ENCODE measurements at regions not wholly inside any gene's neighbourhood (a gene's known extent, or its start where the extent isn't known, plus 50 kb on each side); places are given as distances from the start of the nearest gene placed in this dataset.
"Not testable (repeated sequence)": the region's sequence is repeated elsewhere in the genome, so short reads cannot be mapped to it uniquely, and the experiment has no call there.

DNA sequence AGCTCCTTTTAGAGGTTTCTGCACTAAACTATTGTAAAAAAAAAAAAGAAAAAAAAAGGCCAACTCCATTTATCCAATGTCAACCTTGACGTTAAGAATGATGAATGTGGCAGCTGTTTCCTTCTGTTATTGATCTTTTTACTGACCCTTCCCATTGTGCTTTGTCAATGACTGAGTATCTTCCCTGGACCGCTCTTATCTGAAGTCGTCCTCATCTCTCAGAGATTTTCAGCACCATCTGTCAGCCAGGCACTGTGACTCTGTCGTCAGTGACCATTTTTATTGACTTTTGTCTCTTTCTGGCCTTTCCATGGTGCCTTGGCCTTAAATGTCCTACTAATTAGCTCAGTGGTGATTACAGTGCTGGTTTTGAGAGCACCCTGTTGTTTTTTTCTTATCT, 1535.7 kb downstream of the SPATA31A7 start:
- no CpG with 5 or more reads among the region's 4 CpGs for WGBS (ENCODE audit: missing lambda C conversion rate)
- POLR2A ChIA-PET; H3K4me1 ChIP-seq; DNase-seq (ENCODE audit: low read depth in 1 of 2, low spot score in 1 of 2); H3K27ac ChIP-seq; H3K4me2 ChIP-seq; ATAC-seq; H3K9me3 ChIP-seq; H3K4me3 ChIP-seq; FAIRE-seq; CTCF ChIA-PET: not testable (repeated sequence)

DNA sequence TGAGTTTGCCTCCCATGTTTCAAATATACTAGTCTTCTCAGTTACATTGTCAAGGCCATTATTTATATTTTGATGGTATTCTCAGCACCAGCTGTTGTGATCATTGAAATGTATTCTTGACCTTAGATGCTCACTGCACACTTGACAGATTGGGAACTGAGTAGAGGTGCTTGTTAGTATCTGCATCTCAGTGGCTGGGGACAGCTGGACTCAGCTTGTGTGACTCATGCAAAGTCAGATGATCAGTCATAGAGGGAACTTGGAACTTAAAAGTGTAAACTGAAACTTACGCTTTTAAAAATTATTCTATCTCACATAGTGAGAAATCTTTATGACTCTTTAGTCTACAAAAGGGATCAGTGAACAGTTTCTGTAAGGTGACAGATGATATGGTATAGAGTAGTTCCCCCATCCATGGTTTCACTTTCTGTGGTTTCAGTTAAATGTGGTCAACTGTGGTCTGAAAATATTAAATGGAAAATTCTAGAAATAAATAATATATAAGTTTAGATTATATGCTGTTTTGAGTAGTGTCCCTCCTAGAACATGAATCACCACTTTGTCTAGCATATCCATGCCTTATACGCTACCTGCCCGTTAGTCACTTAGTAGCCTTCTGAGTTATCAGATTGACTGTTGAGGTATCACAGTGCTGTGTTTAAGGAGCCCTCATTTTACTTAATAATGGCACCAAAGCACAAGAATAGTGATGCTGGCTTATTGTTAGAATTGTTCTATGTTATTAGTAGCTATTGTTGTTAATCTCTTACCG, 1540.6 kb downstream of the SPATA31A7 start:
- H3K4me1 ChIP-seq; DNase-seq (ENCODE audit: low read depth in 1 of 2, low spot score in 1 of 2); FAIRE-seq; ATAC-seq; CTCF ChIA-PET; H3K27ac ChIP-seq; POLR2A ChIA-PET; H3K4me2 ChIP-seq; H3K9me3 ChIP-seq; H3K4me3 ChIP-seq: not testable (repeated sequence)
- WGBS (ENCODE audit: missing lambda C conversion rate), result no CpG with 5 or more reads among the region's 4 CpGs

DNA sequence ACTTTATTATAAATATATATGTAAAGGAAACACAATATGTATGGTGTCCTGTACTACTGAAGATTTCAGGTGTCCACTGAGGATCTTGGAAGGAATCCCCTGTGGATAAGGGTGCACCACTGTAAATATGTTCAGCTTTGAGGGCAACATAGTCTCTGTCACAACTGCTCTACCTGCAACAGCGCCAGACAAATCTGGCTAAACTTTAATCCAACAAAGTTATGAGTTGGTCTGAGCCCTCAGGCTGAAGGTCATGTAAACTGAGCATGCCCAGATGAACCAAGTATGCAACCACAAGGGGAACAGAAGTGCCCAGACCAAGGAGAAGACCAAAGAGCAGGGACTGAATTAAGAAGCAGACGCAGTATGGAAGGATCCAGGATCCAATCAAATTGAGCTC, 1541.2 kb downstream of the SPATA31A7 start:
- CTCF ChIA-PET; POLR2A ChIA-PET; ATAC-seq; H3K4me3 ChIP-seq; H3K27ac ChIP-seq; H3K4me1 ChIP-seq; H3K9me3 ChIP-seq; FAIRE-seq; H3K4me2 ChIP-seq; DNase-seq (ENCODE audit: low read depth in 1 of 2, low spot score in 1 of 2): not testable (repeated sequence)
- WGBS (ENCODE audit: missing lambda C conversion rate), result no CpG with 5 or more reads among the region's 2 CpGs

DNA sequence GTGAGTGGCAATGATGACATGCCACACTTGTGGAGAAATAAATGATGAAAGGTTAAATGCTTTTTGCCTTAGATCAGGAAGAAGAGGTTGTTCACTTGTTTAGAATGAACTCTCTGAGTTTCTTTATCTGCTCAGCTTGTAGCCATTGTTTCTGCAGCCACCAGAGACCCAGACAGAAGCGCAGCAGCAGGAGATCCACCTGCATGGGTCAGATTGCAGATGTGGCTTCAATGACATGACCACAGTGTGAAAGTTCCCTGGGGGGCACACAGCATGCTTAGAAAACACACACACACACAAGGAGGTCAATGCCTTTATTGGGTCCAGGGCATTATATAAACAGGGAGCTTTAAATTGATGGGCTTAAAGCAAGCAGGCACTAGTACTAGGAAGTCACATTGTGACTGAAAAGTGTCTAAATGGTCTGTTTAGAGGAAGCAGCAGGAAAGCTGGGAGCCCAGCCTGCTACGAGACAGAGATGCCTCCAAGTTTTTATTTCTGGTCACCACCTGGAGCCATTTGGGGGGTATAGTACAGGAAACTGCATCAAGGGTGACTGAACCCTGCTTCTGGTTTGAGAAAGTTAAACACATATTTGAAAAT, 1547.3 kb downstream of the SPATA31A7 start:
- H3K4me2 ChIP-seq; H3K27ac ChIP-seq; POLR2A ChIA-PET; DNase-seq (ENCODE audit: low read depth in 1 of 2, low spot score in 1 of 2); H3K4me1 ChIP-seq; CTCF ChIA-PET; FAIRE-seq; H3K4me3 ChIP-seq; ATAC-seq; H3K9me3 ChIP-seq: not testable (repeated sequence)
- WGBS (ENCODE audit: missing lambda C conversion rate), result 43% methylated on average over 1 of the region's 2 CpGs

DNA sequence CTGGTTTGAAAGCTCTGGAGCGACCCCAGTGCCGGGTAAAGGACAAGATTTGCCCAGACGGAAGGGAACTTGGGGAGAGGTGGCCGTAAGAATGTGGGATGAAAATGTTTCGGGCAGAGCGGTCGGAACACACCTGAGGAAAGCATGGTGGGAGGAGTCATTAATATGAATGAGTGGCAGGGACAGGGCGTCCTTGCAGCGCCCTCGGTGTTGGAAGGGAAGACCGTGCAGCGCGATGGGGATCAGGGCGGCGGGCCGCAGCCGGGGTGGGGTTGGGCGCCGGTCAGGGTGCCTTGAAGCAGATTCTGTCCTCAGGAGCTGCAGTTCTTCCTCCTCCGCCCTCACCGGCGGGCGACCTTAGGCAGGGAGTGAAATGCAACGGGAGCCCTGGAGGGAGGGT, 1548.1 kb downstream of the SPATA31A7 start:
- WGBS (ENCODE audit: missing lambda C conversion rate), result 98% methylated on average over 7 of the region's 24 CpGs
- H3K27ac ChIP-seq; POLR2A ChIA-PET; H3K4me3 ChIP-seq; H3K9me3 ChIP-seq; FAIRE-seq; DNase-seq (ENCODE audit: low read depth in 1 of 2, low spot score in 1 of 2); H3K4me1 ChIP-seq; CTCF ChIA-PET; ATAC-seq; H3K4me2 ChIP-seq: not testable (repeated sequence)

DNA sequence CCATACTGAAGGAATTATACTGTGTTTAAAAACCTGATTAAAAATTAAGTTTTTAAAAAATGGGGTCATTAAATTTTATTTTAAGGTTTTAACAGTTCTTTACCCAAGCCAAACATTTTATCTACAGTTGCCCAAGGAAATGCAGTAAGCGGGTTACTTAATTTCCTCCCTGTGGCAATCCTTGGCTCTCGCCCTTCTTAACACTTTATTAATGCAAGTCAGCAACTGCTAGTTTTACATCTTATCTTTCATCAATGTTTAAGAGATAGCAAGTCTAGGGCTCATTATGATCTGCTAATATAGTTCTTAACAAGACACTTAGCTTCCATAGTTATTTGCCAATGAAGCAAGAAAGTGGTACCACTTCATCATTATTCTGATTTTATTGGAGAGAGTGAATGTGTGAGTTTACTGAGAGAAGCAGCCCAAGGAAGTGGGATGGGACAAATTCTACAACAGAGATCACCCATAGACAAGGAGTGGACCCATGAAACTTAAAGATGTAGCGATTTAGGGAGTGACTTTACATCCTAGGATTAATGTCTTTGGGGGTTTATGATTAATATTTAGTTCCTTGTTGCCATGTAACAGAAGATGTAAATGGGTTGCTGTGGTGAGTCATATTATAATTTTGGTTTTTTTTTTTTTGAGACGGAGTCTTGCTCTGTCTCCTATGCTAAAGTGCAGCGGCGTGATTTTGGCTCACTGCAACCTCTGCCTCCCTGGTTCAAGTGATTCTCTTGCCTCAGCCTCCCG, 1556.1 kb downstream of the SPATA31A7 start:
- FAIRE-seq; H3K27ac ChIP-seq; CTCF ChIA-PET; ATAC-seq; DNase-seq (ENCODE audit: low read depth in 1 of 2, low spot score in 1 of 2); H3K4me3 ChIP-seq; POLR2A ChIA-PET; H3K4me2 ChIP-seq; H3K4me1 ChIP-seq; H3K9me3 ChIP-seq: not testable (repeated sequence)
- WGBS (ENCODE audit: missing lambda C conversion rate), result no CpG with 5 or more reads among the region's 7 CpGs
